IPS-15b (cell line): ENCODE measurements at regions not wholly inside any gene's neighbourhood (a gene's known extent, or its start where the extent isn't known, plus 50 kb on each side); places are given as distances from the start of the nearest gene placed in this dataset.

ENCODE experiments used
- H3K27me3 ChIP-seq: one replicate; pipeline ENCODE4 v1.6.1; 2013; ENCODE audit warnings: low read length; ENCODE audit not compliant: control insufficient read depth, insufficient read depth
- H3K36me3 ChIP-seq: one replicate; pipeline ENCODE4 v1.6.1; 2013; ENCODE audit warnings: low read length; ENCODE audit not compliant: control insufficient read depth, insufficient read depth
- H3K4me1 ChIP-seq: one replicate; pipeline ENCODE4 v1.6.1; 2013; ENCODE audit warnings: mild to moderate bottlenecking, low read length; ENCODE audit not compliant: control insufficient read depth, insufficient read depth
- H3K4me3 ChIP-seq: one replicate; pipeline ENCODE4 v1.5.1; 2013; ENCODE audit warnings: low read depth, low read length
- H3K9ac ChIP-seq: one replicate; pipeline ENCODE4 v1.6.1; 2013; ENCODE audit warnings: low read depth, mild to moderate bottlenecking, low read length
- H3K9me3 ChIP-seq: one replicate; pipeline ENCODE4 v1.6.1; 2013; ENCODE audit warnings: mild to moderate bottlenecking, low read length; ENCODE audit not compliant: control insufficient read depth, insufficient read depth

- Histone ChIP-seq H3K27me3 (no peaks in the 10 kb centered on the region), H3K4me3 (no peak overlapping the region), H3K4me1 (no peaks in the 10 kb centered on the region), H3K9ac (no peak overlapping the region), H3K9me3 (no peaks in the 10 kb centered on the region), H3K36me3 (no peaks in the 10 kb centered on the region)
These were observed 110.6 kb upstream of the BOD1 start for GRCh38 chr5:173726846-173727557.

- Histone ChIP-seq H3K9ac (no peak overlapping the region), H3K27me3 (no peaks in the 10 kb centered on the region), H3K4me1 (no peaks in the 10 kb centered on the region), H3K9me3 (no peaks in the 10 kb centered on the region), H3K36me3 (no peaks in the 10 kb centered on the region), H3K4me3 (no peak overlapping the region)
These were observed 111.7 kb upstream of the BOD1 start for GRCh38 chr5:173727839-173728778.

GRCh38 chr5:173729079-173729765, 112.8 kb upstream of the BOD1 start:
- no peaks in the 10 kb centered on the region for H3K9me3 ChIP-seq
- H3K4me3 ChIP-seq, result no peak overlapping the region
- H3K27me3 ChIP-seq, result no peaks in the 10 kb centered on the region
- no peaks in the 10 kb centered on the region for H3K4me1 ChIP-seq
- no peak overlapping the region for H3K9ac ChIP-seq
- H3K36me3 ChIP-seq, result no peaks in the 10 kb centered on the region

- Histone ChIP-seq H3K9ac (no peak overlapping the region), H3K4me3 (no peak overlapping the region), H3K4me1 (no peaks in the 10 kb centered on the region), H3K27me3 (no peaks in the 10 kb centered on the region), H3K9me3 (no peaks in the 10 kb centered on the region), H3K36me3 (no peaks in the 10 kb centered on the region)
These were observed 114.3 kb upstream of the BOD1 start for GRCh38 chr5:173730632-173731298.

GRCh38 chr5:173733021-173733420, 116.6 kb upstream of the BOD1 start:
- Histone ChIP-seq H3K27me3 (no peaks in the 10 kb centered on the region), H3K36me3 (no peaks in the 10 kb centered on the region), H3K9me3 (no peaks in the 10 kb centered on the region), H3K4me1 (no peaks in the 10 kb centered on the region), H3K9ac (no peak overlapping the region), H3K4me3 (no peak overlapping the region)

- H3K9ac ChIP-seq, result no peak overlapping the region
- H3K9me3 ChIP-seq, result no peaks in the 10 kb centered on the region
- H3K36me3 ChIP-seq, result no peaks in the 10 kb centered on the region
- no peaks in the 10 kb centered on the region for H3K27me3 ChIP-seq
- H3K4me3 ChIP-seq, result no peak overlapping the region
- H3K4me1 ChIP-seq, result no peaks in the 10 kb centered on the region
These were observed 117.0 kb upstream of the BOD1 start for GRCh38 chr5:173733425-173733824.

- Histone ChIP-seq H3K4me1 (no peaks in the 10 kb centered on the region), H3K36me3 (no peaks in the 10 kb centered on the region), H3K9ac (no peak overlapping the region), H3K4me3 (no peak overlapping the region), H3K9me3 (no peaks in the 10 kb centered on the region), H3K27me3 (no peaks in the 10 kb centered on the region)
These were observed 117.5 kb upstream of the BOD1 start for GRCh38 chr5:173733831-173734501.

- Histone ChIP-seq H3K4me1 (no peaks in the 10 kb centered on the region), H3K9ac (no peak overlapping the region), H3K4me3 (no peak overlapping the region)
These were observed 118.3 kb upstream of the BOD1 start for GRCh38 chr5:173734716-173735115.

GRCh38 chr5:173735184-173735583, 118.7 kb upstream of the BOD1 start:
- Histone ChIP-seq H3K9ac (no peak overlapping the region), H3K4me1 (no peaks in the 10 kb centered on the region), H3K27me3 (no peaks in the 10 kb centered on the region)

More at GRCh38 chr5:173734716-173735115, 118.3 kb upstream of the BOD1 start:
- H3K9me3 ChIP-seq, result no peaks in the 10 kb centered on the region
- H3K27me3 ChIP-seq, result no peaks in the 10 kb centered on the region
- no peaks in the 10 kb centered on the region for H3K36me3 ChIP-seq

GRCh38 chr5:173735691-173736090, 119.2 kb upstream of the BOD1 start:
- Histone ChIP-seq H3K9ac (no peak overlapping the region), H3K36me3 (no peaks in the 10 kb centered on the region), H3K9me3 (no peaks in the 10 kb centered on the region), H3K27me3 (no peaks in the 10 kb centered on the region), H3K4me3 (no peak overlapping the region), H3K4me1 (no peaks in the 10 kb centered on the region)

More at GRCh38 chr5:173735184-173735583, 118.7 kb upstream of the BOD1 start:
- Histone ChIP-seq H3K36me3 (no peaks in the 10 kb centered on the region), H3K9me3 (no peaks in the 10 kb centered on the region), H3K4me3 (no peak overlapping the region)

- Histone ChIP-seq H3K9ac (no peak overlapping the region), H3K36me3 (no peaks in the 10 kb centered on the region), H3K9me3 (no peaks in the 10 kb centered on the region), H3K4me3 (no peak overlapping the region), H3K4me1 (no peaks in the 10 kb centered on the region), H3K27me3 (no peaks in the 10 kb centered on the region)
These were observed 119.9 kb upstream of the BOD1 start for GRCh38 chr5:173736374-173736773.
